ENCODE measurements at regions not wholly inside any gene's neighbourhood (a gene's known extent, or its start where the extent isn't known, plus 50 kb on each side); places are given as distances from the start of the nearest gene placed in this dataset.

DNA sequence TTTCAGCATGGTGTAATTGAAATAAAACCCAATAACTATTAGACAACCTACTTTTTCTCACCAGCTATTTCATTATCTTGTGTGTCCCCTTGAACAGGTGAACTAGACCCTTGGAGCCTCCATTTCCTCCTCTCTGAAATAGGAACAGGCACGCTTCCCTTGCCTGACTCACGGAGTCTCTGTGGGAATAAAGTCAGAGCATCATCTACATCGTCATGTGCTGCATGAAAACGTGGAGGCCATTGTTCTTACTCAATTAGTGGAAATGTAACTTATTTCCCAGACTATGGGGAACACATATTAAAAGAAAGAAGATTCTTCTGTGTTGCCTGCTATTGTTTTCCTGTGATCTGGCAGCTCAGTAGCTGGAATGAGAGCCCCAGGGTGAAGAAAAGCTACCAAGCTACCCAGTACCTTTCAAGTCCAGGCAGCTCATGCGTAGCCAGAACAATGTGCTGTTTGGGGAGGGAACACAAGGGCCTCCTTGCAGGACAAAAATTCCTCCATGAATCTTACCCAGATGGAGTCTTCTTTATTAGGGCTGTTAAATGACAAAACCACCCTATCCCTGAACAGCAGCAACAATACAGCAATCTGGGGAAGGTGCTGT, 59.8 kb downstream of the SOX11 start:
- TF ChIP-seq, protein P1, sequence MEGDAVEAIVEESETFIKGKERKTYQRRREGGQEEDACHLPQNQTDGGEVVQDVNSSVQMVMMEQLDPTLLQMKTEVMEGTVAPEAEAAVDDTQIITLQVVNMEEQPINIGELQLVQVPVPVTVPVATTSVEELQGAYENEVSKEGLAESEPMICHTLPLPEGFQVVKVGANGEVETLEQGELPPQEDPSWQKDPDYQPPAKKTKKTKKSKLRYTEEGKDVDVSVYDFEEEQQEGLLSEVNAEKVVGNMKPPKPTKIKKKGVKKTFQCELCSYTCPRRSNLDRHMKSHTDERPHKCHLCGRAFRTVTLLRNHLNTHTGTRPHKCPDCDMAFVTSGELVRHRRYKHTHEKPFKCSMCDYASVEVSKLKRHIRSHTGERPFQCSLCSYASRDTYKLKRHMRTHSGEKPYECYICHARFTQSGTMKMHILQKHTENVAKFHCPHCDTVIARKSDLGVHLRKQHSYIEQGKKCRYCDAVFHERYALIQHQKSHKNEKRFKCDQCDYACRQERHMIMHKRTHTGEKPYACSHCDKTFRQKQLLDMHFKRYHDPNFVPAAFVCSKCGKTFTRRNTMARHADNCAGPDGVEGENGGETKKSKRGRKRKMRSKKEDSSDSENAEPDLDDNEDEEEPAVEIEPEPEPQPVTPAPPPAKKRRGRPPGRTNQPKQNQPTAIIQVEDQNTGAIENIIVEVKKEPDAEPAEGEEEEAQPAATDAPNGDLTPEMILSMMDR (IDR thresholded peaks at IDR 0.05; ENCODE audit: insufficient read depth, low read depth, low read length, missing control alignments): no peak
- no peak for DNase-seq (ENCODE audit: low read depth)
- H3K4me3 ChIP-seq (ENCODE audit: low read length): no peak overlapping the region

DNA sequence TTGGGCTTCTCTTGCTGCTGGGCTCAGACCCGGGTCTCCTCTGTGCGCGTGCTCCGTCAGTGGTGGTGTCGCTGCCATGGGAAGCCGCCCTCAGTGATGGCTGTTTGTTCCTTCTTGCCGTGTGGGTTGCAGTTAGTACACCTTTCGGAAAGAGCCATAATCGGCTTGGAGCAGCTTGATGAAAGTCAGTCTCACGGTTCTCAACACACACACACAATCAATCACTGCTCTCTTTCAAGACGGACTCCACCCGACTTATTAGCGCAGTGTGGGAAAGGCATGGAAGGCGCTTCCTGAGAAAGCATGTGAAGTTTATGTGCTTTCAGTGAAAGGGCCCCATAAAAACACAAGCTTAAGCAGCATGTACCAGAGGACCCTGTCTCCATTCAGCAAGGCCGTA, 64.1 kb downstream of the SOX11 start:
- no peak for DNase-seq (ENCODE audit: low read depth)
- TF ChIP-seq, protein P1 (IDR thresholded peaks at IDR 0.05; ENCODE audit: insufficient read depth, low read depth, low read length, missing control alignments): no peak
- H3K4me3 ChIP-seq (ENCODE audit: low read length): no peak overlapping the region

DNA sequence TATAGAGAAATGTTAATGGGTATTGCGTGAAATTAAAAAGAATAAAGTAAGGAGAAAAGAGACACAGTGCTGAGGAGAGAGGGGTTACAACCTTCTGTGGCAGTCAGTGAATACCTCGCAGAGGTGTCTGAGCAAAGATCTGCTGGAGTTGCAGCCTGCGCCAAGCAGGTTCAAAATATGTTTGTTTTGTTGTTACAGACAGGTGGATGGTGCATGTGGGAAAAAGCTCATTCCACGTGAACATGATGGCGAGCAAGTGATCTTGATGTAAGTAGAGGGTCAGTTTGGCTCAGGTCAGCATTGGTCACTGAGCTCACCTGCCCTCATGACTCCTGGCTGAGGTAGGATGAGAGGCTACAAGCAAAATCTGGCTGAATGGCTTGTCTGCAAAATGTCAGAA, 66.2 kb downstream of the SOX11 start:
- TF ChIP-seq, protein P1 (IDR thresholded peaks at IDR 0.05; ENCODE audit: insufficient read depth, low read depth, low read length, missing control alignments): no peak
- no peak for DNase-seq (ENCODE audit: low read depth)
- H3K4me3 ChIP-seq (ENCODE audit: low read length): no peak overlapping the region

GRCh38 chr2:5759949-5760348, 67.8 kb downstream of the SOX11 start:
- no peak overlapping the region for H3K4me3 ChIP-seq (ENCODE audit: low read length)
- no peak for DNase-seq (ENCODE audit: low read depth)
- TF ChIP-seq, protein P1 (IDR thresholded peaks at IDR 0.05; ENCODE audit: insufficient read depth, low read depth, low read length, missing control alignments): no peak

GRCh38 chr2:5763531-5763930, 71.3 kb downstream of the SOX11 start:
- TF ChIP-seq, protein P1 (IDR thresholded peaks at IDR 0.05; ENCODE audit: insufficient read depth, low read depth, low read length, missing control alignments): no peak
- no peak for DNase-seq (ENCODE audit: low read depth)
- no peak overlapping the region for H3K4me3 ChIP-seq (ENCODE audit: low read length)

DNA sequence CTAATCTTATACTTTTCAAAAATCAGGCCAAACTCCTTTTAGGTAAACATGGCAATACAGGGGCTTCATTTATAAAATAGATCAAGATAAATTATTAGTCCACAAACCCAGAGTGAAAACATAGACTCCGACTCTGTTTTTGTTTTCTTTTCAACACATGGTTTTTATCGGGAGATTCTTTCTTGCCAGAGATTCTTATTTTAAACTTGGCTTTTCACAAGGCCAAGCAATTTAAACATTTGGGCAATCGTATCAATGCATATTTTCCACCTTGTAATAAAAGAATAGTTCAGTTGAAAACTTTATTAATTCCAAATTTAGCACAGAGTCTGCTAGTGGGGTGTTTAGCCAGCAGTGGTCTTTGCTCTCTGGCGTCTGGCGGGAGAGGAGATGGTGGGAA, 71.9 kb downstream of the SOX11 start:
- H3K4me3 ChIP-seq (ENCODE audit: low read length): no peak overlapping the region
- DNase-seq (ENCODE audit: low read depth): no peak
- TF ChIP-seq, protein P1 (IDR thresholded peaks at IDR 0.05; ENCODE audit: insufficient read depth, low read depth, low read length, missing control alignments): no peak

DNA sequence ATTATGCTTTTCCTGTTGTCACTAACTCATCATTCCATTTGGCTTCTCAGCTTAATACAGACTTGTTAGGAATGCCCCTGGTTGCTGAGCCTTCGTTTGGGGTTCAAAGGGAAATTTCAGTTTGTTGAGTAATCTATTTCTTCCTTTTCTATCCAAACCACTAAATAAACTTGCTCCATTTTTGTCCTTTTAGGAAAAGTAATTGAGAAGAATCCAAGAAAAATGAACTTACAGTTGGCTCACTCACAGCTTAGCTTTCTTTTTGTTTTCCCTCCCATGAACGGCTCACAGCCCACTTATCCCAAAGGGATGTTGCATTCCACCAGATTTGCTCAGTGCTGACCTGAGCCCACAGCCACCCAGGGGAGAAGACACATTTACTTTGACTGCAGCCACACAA, 73.9 kb downstream of the SOX11 start:
- no peak for DNase-seq (ENCODE audit: low read depth)
- TF ChIP-seq, protein P1 (IDR thresholded peaks at IDR 0.05; ENCODE audit: insufficient read depth, low read depth, low read length, missing control alignments): no peak
- no peak overlapping the region for H3K4me3 ChIP-seq (ENCODE audit: low read length)
